Fibroblast of villous mesenchyme (primary cell): ENCODE measurements at regions not wholly inside any gene's neighbourhood (a gene's known extent, or its start where the extent isn't known, plus 50 kb on each side); places are given as distances from the start of the nearest gene placed in this dataset.

ENCODE experiments used
- DNase-seq: peaks from one replicate; pipeline ENCODE4 v3.0.0-alpha.2; 2010; ENCODE audit warnings: low read depth
- H3K4me3 ChIP-seq: 2 replicates; pipeline ENCODE4 v1.5.1; 2011; ENCODE audit warnings: low read depth, mild to moderate bottlenecking, low read length
- TF ChIP-seq, protein P1 (sequence below): IDR thresholded peaks from 2 replicates; pipeline ENCODE4 v1.5.1; 2012; ENCODE audit warnings: low read depth, mild to moderate bottlenecking, low read length; ENCODE audit not compliant: insufficient read depth

DNA sequence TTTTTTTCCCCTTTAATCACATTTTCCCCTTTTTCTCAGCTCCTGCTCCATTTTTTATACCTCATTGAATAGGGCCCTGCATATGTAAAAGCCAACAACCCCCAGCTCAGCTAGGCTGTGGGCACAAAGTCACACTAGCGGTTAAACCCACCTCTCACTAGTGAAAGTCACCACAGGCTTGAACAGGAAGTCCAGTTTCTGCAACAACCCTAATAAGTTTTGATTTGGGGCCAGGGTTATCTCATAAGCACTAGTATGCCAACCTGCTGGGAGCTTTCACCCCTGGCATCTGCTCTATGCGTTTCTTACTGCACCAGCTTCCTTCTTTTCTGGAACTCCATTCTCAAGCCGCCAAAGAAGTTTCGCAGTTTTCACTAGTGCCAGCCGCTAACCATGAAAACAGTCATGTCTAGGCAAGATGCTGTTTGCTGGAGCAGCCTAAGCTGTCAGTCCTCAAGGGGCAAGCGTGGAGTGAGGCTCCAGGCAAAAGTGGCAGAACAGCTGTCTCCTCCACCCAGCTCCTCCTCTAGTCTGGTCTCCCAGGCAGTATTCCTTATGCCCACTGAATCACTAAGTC, 197.0 kb upstream of the MEIS1 start:
- no peak overlapping the region for H3K4me3 ChIP-seq
- DNase-seq, result no peak
- TF ChIP-seq, protein P1, sequence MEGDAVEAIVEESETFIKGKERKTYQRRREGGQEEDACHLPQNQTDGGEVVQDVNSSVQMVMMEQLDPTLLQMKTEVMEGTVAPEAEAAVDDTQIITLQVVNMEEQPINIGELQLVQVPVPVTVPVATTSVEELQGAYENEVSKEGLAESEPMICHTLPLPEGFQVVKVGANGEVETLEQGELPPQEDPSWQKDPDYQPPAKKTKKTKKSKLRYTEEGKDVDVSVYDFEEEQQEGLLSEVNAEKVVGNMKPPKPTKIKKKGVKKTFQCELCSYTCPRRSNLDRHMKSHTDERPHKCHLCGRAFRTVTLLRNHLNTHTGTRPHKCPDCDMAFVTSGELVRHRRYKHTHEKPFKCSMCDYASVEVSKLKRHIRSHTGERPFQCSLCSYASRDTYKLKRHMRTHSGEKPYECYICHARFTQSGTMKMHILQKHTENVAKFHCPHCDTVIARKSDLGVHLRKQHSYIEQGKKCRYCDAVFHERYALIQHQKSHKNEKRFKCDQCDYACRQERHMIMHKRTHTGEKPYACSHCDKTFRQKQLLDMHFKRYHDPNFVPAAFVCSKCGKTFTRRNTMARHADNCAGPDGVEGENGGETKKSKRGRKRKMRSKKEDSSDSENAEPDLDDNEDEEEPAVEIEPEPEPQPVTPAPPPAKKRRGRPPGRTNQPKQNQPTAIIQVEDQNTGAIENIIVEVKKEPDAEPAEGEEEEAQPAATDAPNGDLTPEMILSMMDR, result no peak

DNA sequence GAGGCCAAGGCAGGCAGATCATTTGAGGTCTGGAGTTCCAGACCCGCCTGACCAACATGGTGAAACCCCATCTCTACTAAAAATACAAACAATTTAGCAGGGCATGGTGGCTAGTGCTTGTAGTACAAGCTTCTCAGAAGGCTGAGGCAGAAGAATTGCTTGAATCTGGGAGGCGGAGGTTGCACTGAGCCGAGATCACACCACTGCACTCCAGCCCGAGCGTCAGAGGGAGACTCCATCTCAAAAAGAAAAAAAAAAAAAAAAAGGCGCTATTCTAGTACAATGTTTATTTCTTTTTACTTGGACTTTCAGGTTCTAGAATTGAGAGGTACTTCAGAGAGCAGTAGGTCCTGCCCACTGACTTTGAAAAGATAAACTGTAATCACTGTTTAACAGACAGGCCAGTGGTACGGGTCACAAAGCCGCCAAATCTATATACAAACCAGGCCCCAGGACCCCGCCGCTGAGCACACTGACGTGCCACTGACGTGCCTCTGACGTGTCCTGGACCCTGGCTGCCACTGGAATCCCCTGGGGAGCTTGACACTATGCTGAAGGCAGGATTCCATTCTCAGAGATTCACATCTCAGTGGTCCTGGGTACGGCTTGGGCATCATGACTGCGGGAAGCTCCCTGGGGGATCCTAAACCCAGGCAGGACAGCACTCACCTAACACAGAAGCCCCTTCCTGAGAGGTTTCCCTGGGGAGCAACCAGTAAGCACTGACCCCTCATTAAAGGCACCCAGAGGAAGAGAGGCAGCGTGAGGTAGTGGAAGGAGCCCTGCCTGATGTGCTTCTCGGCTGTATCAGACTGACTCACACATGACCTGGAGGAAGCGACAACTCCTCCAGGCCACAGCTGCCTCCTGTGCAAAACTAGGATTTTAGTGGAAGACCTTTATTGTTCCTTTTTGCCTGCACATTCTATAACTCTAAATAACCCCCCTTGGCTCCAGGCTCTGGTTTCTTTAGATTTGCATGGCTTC, 197.8 kb upstream of the MEIS1 start:
- H3K4me3 ChIP-seq, result no peak overlapping the region
- DNase-seq, result peak; percentile 2
- TF ChIP-seq, protein P1, result no peak

DNA sequence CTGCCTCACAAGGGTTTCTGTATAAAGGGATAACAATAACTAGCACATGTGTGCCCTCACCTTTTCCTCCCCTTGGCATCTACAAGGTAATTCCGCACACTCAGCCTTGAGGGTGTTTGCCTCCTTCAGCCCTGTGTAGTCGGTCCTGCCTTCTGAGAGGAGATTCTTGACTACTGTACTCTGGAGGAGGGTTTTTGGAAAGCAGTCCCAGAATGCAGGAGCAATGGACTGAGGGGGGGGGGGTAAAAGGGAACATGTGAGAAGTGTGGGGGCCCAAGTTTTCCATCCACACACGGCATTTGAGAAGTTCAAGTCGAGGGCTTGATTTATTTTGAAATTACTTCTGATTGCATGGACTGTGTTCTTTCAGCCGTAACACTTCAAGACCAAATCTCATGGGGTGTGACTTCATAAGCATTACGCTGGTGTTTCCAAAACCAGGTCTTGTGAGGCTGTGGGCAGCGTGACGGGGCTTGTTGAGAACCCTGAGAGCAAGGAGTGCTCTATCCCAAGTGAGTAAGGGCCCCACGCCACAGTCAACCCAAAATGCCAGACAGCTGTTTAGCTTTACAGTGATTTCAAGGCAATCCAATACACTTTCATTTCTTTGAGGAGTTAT, 198.7 kb upstream of the MEIS1 start:
- no peak for DNase-seq
- TF ChIP-seq, protein P1, result no peak
- no peak overlapping the region for H3K4me3 ChIP-seq

DNA sequence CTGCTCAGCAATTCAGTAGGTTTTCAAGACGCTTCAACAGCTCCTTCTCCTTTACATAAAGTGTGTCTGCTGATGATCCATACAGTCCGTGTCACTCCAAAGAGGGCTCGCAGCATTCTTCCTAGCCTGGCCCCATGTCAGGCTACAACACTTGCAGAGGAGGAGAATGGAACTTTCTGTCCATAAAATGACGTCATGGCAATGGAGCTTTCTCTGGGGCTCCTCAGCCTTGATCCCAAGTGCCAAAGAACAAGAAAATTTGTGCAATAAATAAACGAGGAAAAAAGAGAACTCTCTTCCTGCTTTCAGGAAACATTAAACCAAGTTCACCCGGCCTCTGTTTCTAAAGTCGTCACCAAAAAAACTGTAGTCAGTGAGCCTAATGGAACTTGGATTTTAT, 199.5 kb upstream of the MEIS1 start:
- TF ChIP-seq, protein P1, result no peak
- no peak for DNase-seq
- H3K4me3 ChIP-seq, result no peak overlapping the region

DNA sequence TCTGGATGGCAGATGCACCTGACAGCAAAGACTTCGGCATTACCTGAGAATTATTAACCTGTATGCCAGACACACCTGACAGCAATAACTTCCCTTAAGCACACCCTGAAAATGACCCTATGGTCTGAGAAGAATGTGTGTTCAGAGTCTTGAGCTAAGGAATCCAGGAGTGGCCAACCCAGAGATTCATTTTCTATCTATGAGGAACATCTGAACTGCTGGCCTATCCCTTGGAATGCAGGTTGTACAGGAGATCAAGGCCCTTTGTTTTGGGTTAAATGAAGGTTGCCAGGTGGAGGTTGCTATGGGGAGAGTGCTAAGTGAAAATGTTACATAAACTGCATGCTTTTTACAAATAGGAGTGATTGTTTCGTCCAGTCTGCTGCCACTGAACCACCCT, 200.9 kb upstream of the MEIS1 start:
- H3K4me3 ChIP-seq, result no peak overlapping the region
- DNase-seq, result no peak
- TF ChIP-seq, protein P1, result no peak

DNA sequence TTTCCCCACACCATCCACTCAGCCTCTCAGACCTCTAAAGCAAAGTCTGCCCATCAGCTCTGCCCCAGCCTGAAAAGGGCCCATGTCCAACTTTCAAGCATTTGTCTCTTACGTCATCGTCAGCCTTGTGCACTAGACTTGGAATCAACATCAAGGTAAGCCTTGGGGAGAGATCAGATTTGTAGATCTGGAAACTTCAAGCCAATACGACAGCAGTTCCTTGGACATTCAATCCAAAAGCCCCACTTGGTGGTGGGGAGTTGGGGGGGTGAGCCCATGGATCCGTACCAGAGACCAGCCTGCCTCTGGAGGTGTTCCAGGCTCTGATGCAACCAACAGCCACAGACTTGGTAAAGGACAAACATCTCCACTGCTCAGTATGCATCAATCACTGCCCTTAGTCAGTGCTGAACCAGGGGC, 206.8 kb upstream of the MEIS1 start:
- no peak for DNase-seq
- TF ChIP-seq, protein P1, result no peak
- no peak overlapping the region for H3K4me3 ChIP-seq
